HCT116 (cell line): ENCODE measurements at regions not wholly inside any gene's neighbourhood (a gene's known extent, or its start where the extent isn't known, plus 50 kb on each side); places are given as distances from the start of the nearest gene placed in this dataset.

ENCODE experiments used
- ATAC-seq: fragments of 200-7000 bp; cut with Tn5 transposase; 2 replicates; pipeline ENCODE4 v1.9.1; 2020; ENCODE audit warnings: mild to moderate bottlenecking, moderate library complexity
- BruUV-seq: library from RNA; stranded (reverse); fragments of 400-500 nt; replicated peaks from 2 replicates; lab custom pipeline; 2021; lab: Mats Ljungman, UMichigan
- CTCF ChIA-PET: fragments of 300-600 bp; sonication (Branson Sonifier 250); formaldehyde crosslinking; loops from one replicate; lab custom pipeline; 2021; ENCODE audit warnings: antibody characterized with exemption; lab: Charles Lee
- POLR2A ChIA-PET: fragments of 300-600, 350-600 bp; sonication (Branson Sonifier 250); formaldehyde crosslinking; loops from one replicate; lab custom pipeline; 2021; ENCODE audit warnings: antibody characterized with exemption; lab: Charles Lee
- RAD21 ChIA-PET, 2 experiments: fragments of 300-600 bp; sonication (Branson Sonifier 250); formaldehyde crosslinking; loops; one replicate each; lab custom pipeline; 2023; ENCODE audit warnings: low total read pairs in 2 of 2; ENCODE audit not compliant: uncharacterized antibody in 2 of 2, unreplicated experiment in 2 of 2, low non-redundant PET in 1 of 2; lab: Charles Lee
- DNase-seq: peaks from one replicate; pipeline ENCODE4 v3.0.0-alpha.2; 2010; ENCODE audit warnings: low read depth, low spot score
- H2AFZ ChIP-seq: fragments of 200-600 bp; shearing (Covaris generic), sonication (generic); 2 replicates; pipeline ENCODE4 v1.6.1; 2017; ENCODE audit warnings: low read depth, mixed run types, mixed read lengths, antibody characterized with exemption, low read length; ENCODE audit not compliant: poor library complexity, severe bottlenecking
- H3K27ac ChIP-seq: 2 replicates; pipeline ENCODE4 v1.5.1; 2012; ENCODE audit warnings: low read depth, low read length
- H3K27me3 ChIP-seq: fragments of 200-600 bp; sonication (generic); 2 replicates; pipeline ENCODE4 v1.6.1; 2016; ENCODE audit warnings: mixed run types, low read length, mixed read lengths; ENCODE audit not compliant: insufficient read depth
- H3K36me3 ChIP-seq, 2 experiments: fragments of 200-500 bp in 1 of 2; fragments of 200-600 bp in 1 of 2; sonication (Bioruptor generic) in 1 of 2; sonication (generic) in 1 of 2; 2 replicates each; pipeline versions ENCODE4 v1.5.1 to v1.6.1; 2014 to 2016; ENCODE audit warnings: low read length in 2 of 2, inconsistent platforms in 1 of 2, mixed read lengths in 1 of 2, mixed run types in 1 of 2; ENCODE audit not compliant: insufficient read depth in 2 of 2, control insufficient read depth in 1 of 2
- H3K4me1 ChIP-seq, 2 experiments: fragments of 200-600 bp in 1 of 2; sonication (generic) in 1 of 2; 2 replicates each; pipeline versions ENCODE4 v1.5.1 to v1.6.1; 2012 to 2017; ENCODE audit warnings: low read length in 2 of 2, inconsistent platforms in 1 of 2, mild to moderate bottlenecking in 1 of 2, mixed read lengths in 1 of 2, mixed run types in 1 of 2, moderate library complexity in 1 of 2; ENCODE audit not compliant: insufficient read depth in 2 of 2, control insufficient read depth in 1 of 2
- H3K4me2 ChIP-seq: fragments of 200-600 bp; sonication (generic); 2 replicates; pipeline ENCODE4 v1.6.1; 2017; ENCODE audit warnings: mixed run types, low read length, mixed read lengths
- H3K4me3 ChIP-seq, 2 experiments: fragments of 200-600 bp in 1 of 2; sonication (generic) in 1 of 2; replicated peaks in 1 of 2; 2 replicates each; pipeline ENCODE4 v1.5.1; 2011 to 2016; ENCODE audit warnings: low read length in 2 of 2, control low read depth in 1 of 2, low read depth in 1 of 2, mild to moderate bottlenecking in 1 of 2, mixed read lengths in 1 of 2, mixed run types in 1 of 2
- H3K79me2 ChIP-seq: fragments of 200-600 bp; sonication (generic); 2 replicates; pipeline ENCODE4 v1.6.1; 2017; ENCODE audit warnings: mild to moderate bottlenecking, mixed run types, low read length, moderate library complexity, mixed read lengths; ENCODE audit not compliant: insufficient read depth
- H3K9ac ChIP-seq: fragments of 200-600 bp; sonication (generic); 2 replicates; pipeline ENCODE4 v1.6.1; 2016; ENCODE audit warnings: low read length, mixed read lengths
- H3K9me2 ChIP-seq: fragments of 200-600 bp; sonication (generic), shearing (Covaris generic); 2 replicates; pipeline ENCODE4 v1.6.1; 2017; ENCODE audit warnings: mixed run types, mild to moderate bottlenecking, moderate library complexity; ENCODE audit not compliant: insufficient read depth
- H3K9me3 ChIP-seq, 2 experiments: fragments of 200-500 bp in 1 of 2; fragments of 200-600 bp in 1 of 2; sonication (Bioruptor generic) in 1 of 2; sonication (generic) in 1 of 2; 2 replicates each; pipeline ENCODE4 v1.6.1; 2014 to 2017; ENCODE audit warnings: low read length in 2 of 2, mixed read lengths in 2 of 2, inconsistent platforms in 1 of 2, low read depth in 1 of 2, mild to moderate bottlenecking in 1 of 2, mixed run types in 1 of 2, moderate library complexity in 1 of 2; ENCODE audit not compliant: control insufficient read depth in 1 of 2, insufficient read depth in 1 of 2
- H4K20me1 ChIP-seq: fragments of 200-600 bp; sonication (generic), shearing (Covaris generic); 2 replicates; pipeline ENCODE4 v1.6.1; 2017; ENCODE audit warnings: mixed run types, mild to moderate bottlenecking, moderate library complexity; ENCODE audit not compliant: insufficient read depth
- ATF3 ChIP-seq: IDR thresholded peaks from 2 replicates; pipeline ENCODE4 v1.6.1; 2012
- CBX3 ChIP-seq: IDR thresholded peaks from 2 replicates; pipeline ENCODE4 v1.6.1; 2012; ENCODE audit warnings: low read depth
- CEBPB ChIP-seq: IDR thresholded peaks from 2 replicates; pipeline ENCODE4 v1.6.1; 2012; ENCODE audit warnings: low read depth
- CTCF ChIP-seq, 3 experiments: fragments of 200-600 bp in 1 of 3; sonication (generic) in 1 of 3; IDR thresholded peaks in 2 of 3; conservative IDR thresholded peaks in 1 of 3; 2 replicates each; pipeline ENCODE4 v1.5.1; 2012 to 2017; ENCODE audit warnings: low read depth in 2 of 3, low read length in 2 of 3, antibody characterized with exemption in 1 of 3, borderline replicate concordance in 1 of 3, control low read depth in 1 of 3, mild to moderate bottlenecking in 1 of 3, mixed read lengths in 1 of 3, mixed run types in 1 of 3, moderate library complexity in 1 of 3; ENCODE audit not compliant: insufficient read depth in 1 of 3
- EGR1 ChIP-seq: IDR thresholded peaks from 2 replicates; pipeline ENCODE4 v1.6.1; 2012; ENCODE audit warnings: low read depth
- EZH2 ChIP-seq: fragments of 200-600 bp; sonication (generic); IDR thresholded peaks from 2 replicates; pipeline ENCODE4 v1.6.1; 2017; ENCODE audit warnings: antibody characterized with exemption, mixed run types
- EZH2phosphoT487 ChIP-seq: fragments of 200-600 bp; IDR thresholded peaks from 2 replicates; pipeline ENCODE4 v1.6.1; 2018; ENCODE audit warnings: antibody characterized with exemption, borderline replicate concordance
- JUND ChIP-seq: IDR thresholded peaks from 2 replicates; pipeline ENCODE4 v1.6.1; 2012
- MAX ChIP-seq: IDR thresholded peaks from 2 replicates; pipeline ENCODE4 v1.6.1; 2012
- POLR2A ChIP-seq: IDR thresholded peaks from 2 replicates; pipeline ENCODE4 v1.7.0; 2011; ENCODE audit warnings: borderline replicate concordance; ENCODE audit not compliant: insufficient read depth, insufficient read length; ENCODE audit errors: extremely low read depth
- RAD21 ChIP-seq: IDR thresholded peaks from 2 replicates; pipeline ENCODE4 v1.6.1; 2012; ENCODE audit warnings: low read depth, mild to moderate bottlenecking
- REST ChIP-seq: IDR thresholded peaks from 2 replicates; pipeline ENCODE4 v1.6.1; 2012; ENCODE audit warnings: low read depth
- SIN3A ChIP-seq: IDR thresholded peaks from 2 replicates; pipeline ENCODE4 v1.6.1; 2012; ENCODE audit warnings: low read depth
- SP1 ChIP-seq: IDR thresholded peaks from 2 replicates; pipeline ENCODE4 v1.6.1; 2012; ENCODE audit warnings: low read depth
- SRF ChIP-seq: IDR thresholded peaks from 2 replicates; pipeline ENCODE4 v1.6.1; 2012; ENCODE audit warnings: low read depth
- TCF7L2 ChIP-seq: IDR thresholded peaks from 2 replicates; pipeline ENCODE4 v1.7.0; 2011; ENCODE audit warnings: borderline replicate concordance, inconsistent platforms; ENCODE audit not compliant: insufficient read depth, insufficient read length; ENCODE audit errors: extremely low read depth
- YY1 ChIP-seq: IDR thresholded peaks from 2 replicates; pipeline ENCODE4 v1.6.1; 2011; ENCODE audit warnings: low read length, low read depth, moderate library complexity, mild to moderate bottlenecking; ENCODE audit not compliant: insufficient replicate concordance; ENCODE audit errors: extremely low read depth
- ZBTB33 ChIP-seq: IDR thresholded peaks from 2 replicates; pipeline ENCODE4 v1.6.1; 2011; ENCODE audit warnings: mild to moderate bottlenecking, low read length, moderate library complexity; ENCODE audit not compliant: insufficient replicate concordance; ENCODE audit errors: extremely low read depth
- ZFX ChIP-seq: fragments of 450-650 bp; IDR thresholded peaks from 2 replicates; pipeline ENCODE4 v1.6.1; 2017
- intact Hi-C: fragments of 100-400 bp; cut with micrococcal nuclease; formaldehyde crosslinking; loops from 2 replicates; pipeline ENCODE4 v1.10.0; 2022

- Histone ChIP-seq H3K4me3 (no peak overlapping the region), H2AFZ (no peak overlapping the region), H3K27ac (no peak overlapping the region), H3K79me2 (no peaks in the 10 kb centered on the region), H3K36me3 (no peaks in the 10 kb centered on the region), H4K20me1 (no peaks in the 10 kb centered on the region), H3K4me2 (no peak overlapping the region), H3K9me2 (no peaks in the 10 kb centered on the region), H3K9ac (no peak overlapping the region), H3K9me3 (peaks cover 15% of the 10 kb centered on the region in 2 experiments; a peak in 2 of 4 replicates)
- intact Hi-C loops, result no loop called here
- no peak for ATAC-seq
- no TSS peak for BruUV-seq
- CTCF ChIA-PET, result no interaction called here
- no peak for DNase-seq
- no peak for TF ChIP-seq TCF7L2
- no peak for TF ChIP-seq ZFX
- TF ChIP-seq CTCF (IDR thresholded peaks at IDR 0.05 in 2 of 3, conservative IDR thresholded peaks at IDR 0.05 in 1 of 3; ENCODE audit: borderline replicate concordance in 1 of 3, insufficient read depth in 1 of 3, low read depth in 2 of 3, low read length in 2 of 3), result no peak
- TF ChIP-seq JUND, result no peak
- no peak for TF ChIP-seq ZBTB33
- TF ChIP-seq ATF3, result no peak
- TF ChIP-seq SIN3A, result no peak
- no peak for TF ChIP-seq YY1
- TF ChIP-seq EZH2, result no peak
- no peak for TF ChIP-seq MAX
- no peak for TF ChIP-seq REST
- no peak for TF ChIP-seq CBX3
- TF ChIP-seq CEBPB, result no peak
- TF ChIP-seq POLR2A, result no peak
- no peak for TF ChIP-seq RAD21
- no peak for TF ChIP-seq EGR1
- TF ChIP-seq SP1, result no peak
- no peak for TF ChIP-seq SRF
- TF ChIP-seq EZH2phosphoT487, result no peak
- TF ChIP-seq, all 23 proteins: peak for 0
- ChIA-PET RAD21 (no interaction called here), POLR2A (no interaction called here)
- Histone ChIP-seq H3K4me1 (no peaks in the 10 kb centered on the region), H3K27me3 (no peaks in the 10 kb centered on the region)
These were observed 837.9 kb upstream of the CXADR start for GRCh38 chr21:16674949-16675348.
